Left kidney (tissue), 1 donor: ENCODE measurements at regions not wholly inside any gene's neighbourhood (a gene's known extent, or its start where the extent isn't known, plus 50 kb on each side); places are given as distances from the start of the nearest gene placed in this dataset.
"Not testable (repeated sequence)": the region's sequence is repeated elsewhere in the genome, so short reads cannot be mapped to it uniquely, and the experiment has no call there.

ENCODE experiments used
- DNase-seq: peaks from one replicate; pipeline ENCODE4 v3.0.0-alpha.2; 2013

- no peak for DNase-seq
Observed at GRCh38 chrX:122219735-122220134, 964.3 kb upstream of the GRIA3 start.

DNA sequence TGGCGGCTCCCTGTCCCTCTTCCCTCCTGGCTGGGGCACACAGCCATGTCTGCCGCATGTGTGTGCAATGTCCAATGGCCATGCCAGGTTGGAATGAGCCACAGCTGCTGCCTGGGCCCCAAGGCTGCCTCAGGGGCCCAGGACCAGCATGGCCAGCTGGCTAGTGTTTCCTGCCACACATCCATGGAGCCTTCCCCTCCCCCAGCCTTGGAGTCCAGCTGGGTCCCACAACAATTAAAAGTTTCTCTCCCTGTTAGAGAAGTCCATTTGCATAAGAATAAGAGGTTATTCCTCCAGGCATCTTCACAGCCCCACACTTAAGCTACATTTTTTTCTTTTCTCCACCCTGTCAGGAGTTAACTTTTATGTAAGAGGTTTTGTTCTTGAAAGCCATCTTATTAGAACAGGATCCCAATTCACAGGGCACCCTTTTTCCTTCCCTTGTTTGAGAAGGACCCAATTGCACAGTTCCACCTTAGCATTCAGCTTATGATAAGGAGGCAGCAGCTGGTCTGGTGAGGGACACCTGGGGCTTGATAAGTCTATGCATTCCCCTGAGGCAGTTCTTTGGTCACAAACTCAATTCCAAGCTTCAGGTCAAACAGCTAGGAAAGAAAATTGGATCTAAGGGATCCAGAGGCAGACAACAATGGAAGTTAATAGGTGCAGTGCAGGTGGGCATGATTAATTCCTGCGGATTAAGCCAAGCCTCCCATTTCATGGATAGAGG lies 963.3 kb upstream of the GRIA3 start:
- DNase-seq: no peak

DNA sequence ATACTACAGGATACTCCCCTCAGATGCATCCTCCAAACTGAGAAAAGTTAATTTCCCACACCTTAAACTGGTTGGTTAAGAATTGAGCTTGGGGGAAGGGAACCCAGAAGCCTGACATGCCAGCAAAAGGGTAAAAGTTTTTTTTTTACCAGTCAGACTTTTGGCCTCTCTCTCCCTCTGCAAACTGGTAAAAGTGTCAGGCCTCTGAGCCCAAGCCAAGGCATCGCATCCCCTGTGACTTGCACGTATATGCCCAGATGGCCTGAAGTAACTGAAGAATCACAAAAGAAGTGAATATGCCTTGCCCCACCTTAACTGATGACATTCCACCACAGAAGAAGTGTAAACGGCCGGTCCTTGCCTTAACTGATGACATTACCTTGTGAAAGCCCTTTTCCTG lies 962.3 kb upstream of the GRIA3 start:
- DNase-seq: not testable (repeated sequence)

GRCh38 chrX:122224137-122224536 lies 959.9 kb upstream of the GRIA3 start:
- DNase-seq: not testable (repeated sequence)

GRCh38 chrX:122238801-122239200 lies 945.3 kb upstream of the GRIA3 start:
- DNase-seq: no peak

GRCh38 chrX:122241959-122242358 lies 942.1 kb upstream of the GRIA3 start:
- no peak for DNase-seq

- no peak for DNase-seq
Observed at GRCh38 chrX:122244080-122244479, 940.0 kb upstream of the GRIA3 start.

DNA sequence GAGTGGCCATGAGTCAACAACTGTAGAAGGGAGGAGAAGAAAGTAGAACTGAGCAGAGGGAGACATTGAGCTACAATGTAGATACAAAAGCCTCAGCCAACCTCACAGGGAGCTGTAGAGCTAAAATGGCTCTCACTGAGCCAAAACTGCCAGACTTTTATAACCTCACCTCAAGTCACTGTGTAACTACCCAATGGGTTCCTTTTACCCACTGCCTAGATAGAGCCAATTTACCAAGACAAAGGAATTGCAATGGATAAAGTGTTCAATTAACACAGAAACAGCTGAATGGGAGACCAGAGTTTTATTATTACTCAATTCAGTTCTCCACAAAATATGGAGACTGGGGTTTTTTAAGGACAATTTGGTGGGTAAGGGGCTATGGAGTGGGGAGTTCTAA lies 938.9 kb upstream of the GRIA3 start:
- DNase-seq: no peak

GRCh38 chrX:122245943-122246342 lies 938.1 kb upstream of the GRIA3 start:
- DNase-seq: no peak

GRCh38 chrX:122246937-122247336 lies 937.1 kb upstream of the GRIA3 start:
- DNase-seq: no peak

DNA sequence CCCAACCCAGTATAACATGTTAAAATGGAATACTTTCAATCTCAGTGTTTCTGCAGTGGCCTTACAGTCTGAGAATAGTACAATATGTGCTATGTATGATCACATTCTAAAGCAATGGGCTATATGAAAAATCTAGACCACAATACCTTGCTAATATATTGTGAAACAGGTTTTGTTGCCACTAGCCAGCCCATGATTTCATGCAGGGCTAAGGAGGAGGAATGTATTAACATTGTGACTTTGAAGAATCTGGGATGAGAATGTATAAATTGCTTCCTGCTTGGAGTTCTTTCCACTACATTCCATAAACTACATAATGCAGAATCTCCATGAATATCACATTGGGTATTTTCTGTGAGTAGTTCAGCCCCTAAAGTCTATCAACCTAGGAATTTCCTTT lies 935.4 kb upstream of the GRIA3 start:
- DNase-seq: no peak

- no peak for DNase-seq
Observed at GRCh38 chrX:122252454-122252853, 931.6 kb upstream of the GRIA3 start.

DNA sequence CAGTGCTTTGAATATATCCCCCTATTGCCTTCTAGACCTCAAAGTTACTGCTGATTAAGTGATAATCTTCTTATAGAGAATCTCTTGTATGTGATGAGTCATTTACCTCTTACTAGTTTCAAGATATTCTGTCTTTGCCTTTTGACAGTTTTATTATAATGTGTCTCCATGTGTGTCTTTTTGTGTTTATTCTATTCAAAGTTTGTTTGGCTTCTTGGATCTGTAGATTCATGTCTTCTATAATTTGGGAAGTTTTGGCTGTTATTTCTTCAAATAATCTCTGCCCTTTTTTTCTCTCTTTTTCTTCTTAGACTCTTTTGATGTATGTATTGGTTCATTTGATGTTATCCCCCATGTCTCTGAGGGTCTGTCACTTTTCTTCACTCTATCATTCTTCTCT lies 915.7 kb upstream of the GRIA3 start:
- DNase-seq: no peak

- DNase-seq: no peak
Observed at GRCh38 chrX:122269243-122269781, 914.8 kb upstream of the GRIA3 start.

DNA sequence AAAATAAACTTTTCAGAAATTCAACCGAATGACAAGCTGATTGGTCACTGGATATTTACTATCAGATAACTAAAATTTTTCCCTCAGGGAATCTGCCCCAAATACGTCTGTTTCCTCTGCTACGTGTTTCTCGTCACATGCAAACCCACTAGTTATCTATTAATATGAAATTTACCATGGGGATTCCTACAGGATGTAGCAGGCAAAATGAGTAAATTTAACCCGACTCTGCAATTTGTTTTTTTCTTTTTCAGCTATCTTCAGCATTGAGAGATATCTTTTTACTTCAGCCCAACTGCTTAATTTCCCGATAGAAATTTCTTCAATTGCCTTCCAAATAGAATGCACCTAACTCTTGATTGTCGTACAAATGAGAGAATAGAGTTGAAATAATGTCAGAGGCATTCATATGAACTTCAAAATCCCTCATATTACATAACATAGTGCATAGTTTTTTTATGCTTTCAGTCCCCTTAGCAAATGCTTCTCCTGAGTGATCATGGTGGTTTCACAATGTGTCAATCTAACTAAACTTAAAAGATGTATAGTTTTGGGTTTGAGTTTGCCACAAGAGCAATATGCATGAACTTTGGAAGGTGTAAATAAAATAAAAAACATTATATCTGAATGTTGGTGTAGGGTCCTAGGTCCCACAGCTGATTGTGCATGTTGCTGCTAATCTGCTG lies 913.1 kb upstream of the GRIA3 start:
- DNase-seq: no peak

DNA sequence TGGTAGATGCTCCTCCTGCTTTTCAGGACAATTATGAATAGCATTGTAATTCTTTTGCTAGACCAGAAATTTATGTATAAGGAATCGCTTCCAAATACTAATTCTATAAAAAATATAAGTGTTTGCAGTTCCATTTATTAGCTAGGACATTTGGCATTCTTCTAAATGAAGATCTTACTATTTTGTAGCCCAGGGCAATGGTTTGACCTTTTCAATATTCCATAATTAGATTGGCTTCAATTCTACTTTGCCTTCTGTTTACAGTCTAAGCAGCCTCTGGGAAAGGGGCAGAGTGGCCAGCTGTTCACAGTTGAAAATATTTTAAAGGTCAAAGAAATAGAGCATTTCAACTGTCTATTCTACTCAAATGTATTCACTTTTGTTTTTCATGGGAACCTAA lies 912.1 kb upstream of the GRIA3 start:
- DNase-seq: no peak

GRCh38 chrX:122279746-122280145 lies 904.3 kb upstream of the GRIA3 start:
- DNase-seq: no peak

DNA sequence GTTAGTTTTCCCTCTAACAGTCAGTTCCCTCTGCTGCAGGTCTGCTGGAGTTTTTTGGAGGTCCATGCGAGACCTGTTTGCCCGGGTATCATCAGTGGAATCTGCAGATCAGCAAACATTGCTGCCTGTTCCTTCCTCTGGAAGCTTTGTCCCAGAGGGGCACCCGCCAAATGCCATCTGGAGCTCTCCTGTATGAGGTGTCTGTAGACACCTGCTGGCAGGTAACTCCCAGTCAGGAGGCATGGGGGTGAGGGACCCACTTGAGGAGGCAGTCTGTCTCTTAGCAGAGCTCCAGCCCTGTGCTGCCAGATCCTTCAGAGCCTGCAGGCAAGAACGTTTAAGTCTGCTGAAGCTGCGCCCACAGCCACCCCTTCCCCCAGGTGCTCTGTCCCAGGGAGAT lies 884.3 kb upstream of the GRIA3 start:
- not testable (repeated sequence) for DNase-seq

- DNase-seq: no peak
Observed at GRCh38 chrX:122301491-122301890, 882.6 kb upstream of the GRIA3 start.

GRCh38 chrX:122303761-122304160 lies 880.3 kb upstream of the GRIA3 start:
- DNase-seq: no peak

DNA sequence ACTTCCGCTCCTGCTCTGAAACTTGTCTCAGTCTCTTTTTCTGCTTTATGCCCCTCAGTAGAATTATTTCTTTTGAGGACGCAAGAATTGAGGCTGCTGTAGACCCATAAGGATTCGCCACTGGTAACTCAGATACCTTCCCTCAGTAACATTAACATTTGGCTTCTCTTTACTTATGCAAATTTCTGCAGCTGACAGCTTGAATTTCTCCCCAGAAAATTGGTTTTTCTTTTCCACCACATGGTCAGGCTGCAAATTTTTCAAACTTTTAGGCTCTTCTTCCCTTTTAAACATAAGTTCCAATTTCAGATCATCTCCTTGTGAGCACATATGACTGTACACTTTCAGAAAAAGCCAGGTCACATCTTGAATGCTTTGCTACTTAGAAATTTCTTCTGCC lies 839.3 kb upstream of the GRIA3 start:
- no peak for DNase-seq

DNA sequence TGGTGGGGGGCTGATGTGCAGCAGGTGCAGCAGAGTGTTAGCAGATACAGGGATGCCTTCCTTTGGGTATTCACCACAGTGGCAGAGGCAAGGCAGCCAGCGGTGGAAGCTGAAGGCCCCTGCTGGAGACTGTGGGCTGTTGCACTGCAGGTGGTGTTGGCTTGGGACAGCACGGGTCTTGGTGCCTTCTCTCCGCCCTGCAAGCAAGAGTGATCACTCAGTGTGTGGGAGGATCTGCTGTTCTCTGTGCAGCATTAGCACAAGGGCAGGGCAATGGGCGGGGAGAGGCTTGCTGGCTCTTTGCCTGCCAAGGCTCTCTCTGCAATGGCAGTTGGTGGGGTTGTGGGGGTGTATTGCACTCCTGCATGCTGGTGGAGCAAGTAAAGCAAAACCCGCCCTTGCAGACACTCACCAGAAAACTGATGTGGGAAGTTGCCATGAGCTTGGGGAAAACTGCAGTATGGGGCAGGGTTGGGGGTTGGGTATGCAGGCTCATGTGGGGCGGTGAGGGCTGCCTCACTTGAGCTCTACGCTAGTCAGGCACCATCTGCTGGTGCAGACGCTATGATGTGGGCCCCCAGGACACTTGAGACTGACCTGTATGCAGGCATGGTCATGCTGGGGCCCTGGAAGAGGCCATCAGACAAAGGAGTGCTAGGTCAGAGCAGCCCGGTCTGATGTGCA lies 820.8 kb upstream of the GRIA3 start:
- DNase-seq: no peak

DNA sequence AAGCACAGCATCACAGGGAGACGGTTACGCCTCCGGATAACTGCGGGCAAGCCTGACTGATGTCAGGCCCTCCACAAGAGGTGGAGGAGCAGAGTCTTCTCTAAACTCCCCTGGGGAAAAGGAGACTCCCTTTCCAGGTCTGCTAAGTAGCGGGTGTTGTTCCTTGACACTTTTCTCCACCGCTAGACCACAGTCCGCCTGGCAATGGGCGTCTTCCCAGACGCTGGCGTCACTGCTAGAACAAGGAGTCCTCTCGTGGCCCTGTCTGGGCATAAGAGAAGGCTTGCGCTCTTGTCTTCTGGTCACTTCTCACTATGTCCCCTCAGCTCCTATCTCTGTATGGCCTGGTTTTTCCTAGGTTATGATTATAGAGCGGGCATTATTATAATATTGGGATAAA lies 808.5 kb upstream of the GRIA3 start:
- DNase-seq: not testable (repeated sequence)
